Midbrain (tissue), 1 donor: ENCODE measurements at regions not wholly inside any gene's neighbourhood (a gene's known extent, or its start where the extent isn't known, plus 50 kb on each side); places are given as distances from the start of the nearest gene placed in this dataset.
"Not testable (repeated sequence)": the region's sequence is repeated elsewhere in the genome, so short reads cannot be mapped to it uniquely, and the experiment has no call there.

Experiments used
- DNase-seq: peaks from one replicate; lab custom pipeline; 2025; lab: John Stamatoyannopoulos, UW

GRCh38 chr9:104980039-104980654 is 52.2 kb upstream of the ABCA1 start:
- no peak for DNase-seq

GRCh38 chr9:104981543-104982129 is 53.7 kb upstream of the ABCA1 start:
- DNase-seq = no peak

- no peak for DNase-seq
Measured at GRCh38 chr9:104982543-104982942, 54.6 kb upstream of the ABCA1 start.

GRCh38 chr9:104983491-104983890 is 55.5 kb upstream of the ABCA1 start:
- DNase-seq = no peak

GRCh38 chr9:104984121-104984520 is 56.2 kb upstream of the ABCA1 start:
- no peak for DNase-seq

GRCh38 chr9:104984542-104984941 is 56.6 kb upstream of the ABCA1 start:
- no peak for DNase-seq

- DNase-seq = no peak
Measured at GRCh38 chr9:104984948-104985347, 57.0 kb upstream of the ABCA1 start.

GRCh38 chr9:104986096-104986495 is 58.1 kb upstream of the ABCA1 start:
- no peak for DNase-seq

- no peak for DNase-seq
Measured at GRCh38 chr9:104987743-104988142, 59.8 kb upstream of the ABCA1 start.

GRCh38 chr9:104988539-104988938 is 60.6 kb upstream of the ABCA1 start:
- DNase-seq = no peak

- DNase-seq = peak; percentile 86
Measured at GRCh38 chr9:104991144-104991953, 63.4 kb upstream of the ABCA1 start.

GRCh38 chr9:104992659-104993058 is 64.7 kb upstream of the ABCA1 start:
- no peak for DNase-seq

GRCh38 chr9:104993291-104993963 is 65.5 kb upstream of the ABCA1 start:
- peak; percentile 60 for DNase-seq

GRCh38 chr9:104997536-104997935 is 69.6 kb upstream of the ABCA1 start:
- DNase-seq = no peak

GRCh38 chr9:104999136-104999535 is 71.2 kb upstream of the ABCA1 start:
- DNase-seq = no peak

GRCh38 chr9:105000529-105000928 is 72.6 kb upstream of the ABCA1 start:
- DNase-seq = not testable (repeated sequence)

GRCh38 chr9:105004466-105005090 is 76.6 kb upstream of the ABCA1 start:
- no peak for DNase-seq

- DNase-seq = no peak
Measured at GRCh38 chr9:105005186-105005585, 77.2 kb upstream of the ABCA1 start.

GRCh38 chr9:105006514-105006913 is 78.6 kb upstream of the ABCA1 start:
- DNase-seq = no peak

- DNase-seq = peak; percentile 6
Measured at GRCh38 chr9:105007143-105007542, 79.2 kb upstream of the ABCA1 start.

GRCh38 chr9:105010089-105010488 is 82.1 kb upstream of the ABCA1 start:
- not testable (repeated sequence) for DNase-seq

- no peak for DNase-seq
Measured at GRCh38 chr9:105021917-105022316, 94.0 kb upstream of the ABCA1 start.
